Lower leg skin (tissue), 3 donors: ENCODE measurements at regions not wholly inside any gene's neighbourhood (a gene's known extent, or its start where the extent isn't known, plus 50 kb on each side); places are given as distances from the start of the nearest gene placed in this dataset.

ENCODE experiments used
- CTCF ChIP-seq, 3 donors: fragments of 450-650 bp; IDR thresholded peaks; one replicate each; pipeline ENCODE4 v1.5.1; 2016; ENCODE audit warnings: antibody characterized with exemption in 3 of 3, mild to moderate bottlenecking in 3 of 3, moderate library complexity in 2 of 3
- POLR2A ChIP-seq, 2 donors: fragments of 450-650 bp; IDR thresholded peaks; one replicate each; pipeline ENCODE4 v1.6.1; 2016 to 2017; ENCODE audit warnings: antibody characterized with exemption in 2 of 2, mild to moderate bottlenecking in 1 of 2, moderate library complexity in 1 of 2

- TF ChIP-seq POLR2A (IDR thresholded peaks at IDR 0.05), result no peak
- TF ChIP-seq CTCF (IDR thresholded peaks at IDR 0.05), result no peak
Measured at GRCh38 chr15:67906382-67906781, 66.5 kb upstream of the RNU6-1 start.
